SKM-1 (cell line): ENCODE measurements at regions not wholly inside any gene's neighbourhood (a gene's known extent, or its start where the extent isn't known, plus 50 kb on each side); places are given as distances from the start of the nearest gene placed in this dataset.
A peak's percentile ranks its signal among the peaks of the same experiment; 100 is the strongest.

Experiments
- DNase-seq: peaks from one replicate; lab custom pipeline; 2025; ENCODE audit not compliant: unreplicated experiment; lab: John Stamatoyannopoulos, UW

GRCh38 chr5:54859316-54859715 lies 126.1 kb downstream of the ESM1 start:
- DNase-seq: peak; percentile 23

- DNase-seq: no peak
Observed at GRCh38 chr5:54854883-54855581, 130.4 kb downstream of the ESM1 start.

GRCh38 chr5:54852007-54852406 lies 133.4 kb downstream of the ESM1 start:
- no peak for DNase-seq

- no peak for DNase-seq
Observed at GRCh38 chr5:54851449-54851848, 133.9 kb downstream of the ESM1 start.

GRCh38 chr5:54848581-54848980 lies 136.8 kb downstream of the ESM1 start:
- no peak for DNase-seq

- DNase-seq: no peak
Observed at GRCh38 chr5:54845567-54845941, 139.8 kb downstream of the ESM1 start.

- no peak for DNase-seq
Observed at GRCh38 chr5:54844905-54845566, 140.4 kb downstream of the ESM1 start.

GRCh38 chr5:54844266-54844665 lies 141.1 kb downstream of the ESM1 start:
- no peak for DNase-seq

GRCh38 chr5:54841481-54841880 lies 143.9 kb downstream of the ESM1 start:
- DNase-seq: no peak

- DNase-seq: no peak
Observed at GRCh38 chr5:54838843-54839242, 146.6 kb downstream of the ESM1 start.

GRCh38 chr5:54837981-54838380 lies 147.4 kb downstream of the ESM1 start:
- DNase-seq: no peak

GRCh38 chr5:54837093-54837492 lies 148.3 kb downstream of the ESM1 start:
- no peak for DNase-seq

- DNase-seq: no peak
Observed at GRCh38 chr5:54835647-54836046, 149.7 kb downstream of the ESM1 start.

- no peak for DNase-seq
Observed at GRCh38 chr5:54834121-54834842, 151.1 kb downstream of the ESM1 start.

- DNase-seq: no peak
Observed at GRCh38 chr5:54833590-54833989, 151.8 kb downstream of the ESM1 start.

- no peak for DNase-seq
Observed at GRCh38 chr5:54832858-54833257, 152.5 kb downstream of the ESM1 start.

GRCh38 chr5:54832045-54832444 lies 153.3 kb downstream of the ESM1 start:
- DNase-seq: no peak

GRCh38 chr5:54831233-54831632 lies 154.2 kb downstream of the ESM1 start:
- DNase-seq: no peak

GRCh38 chr5:54829676-54830535 lies 155.5 kb downstream of the ESM1 start:
- DNase-seq: no peak

GRCh38 chr5:54829102-54829501 lies 156.3 kb downstream of the ESM1 start:
- no peak for DNase-seq

GRCh38 chr5:54828151-54828550 lies 157.2 kb downstream of the ESM1 start:
- no peak for DNase-seq
